RWPE2 (cell line): ENCODE measurements at regions not wholly inside any gene's neighbourhood (a gene's known extent, or its start where the extent isn't known, plus 50 kb on each side); places are given as distances from the start of the nearest gene placed in this dataset.
A peak's percentile ranks its signal among the peaks of the same experiment; 100 is the strongest.

Source experiments
- ATAC-seq: fragments of 200-7000 bp; cut with Tn5 transposase; 3 replicates; pipeline ENCODE4 v1.9.1; 2021; ENCODE audit warnings: low read depth
- DNase-seq: peaks from one replicate; pipeline ENCODE4 v3.0.0-alpha.2; 2020; ENCODE audit warnings: low spot score
- H3K27ac ChIP-seq: fragments of 450-650 bp; 2 replicates; pipeline ENCODE4 v1.5.1; 2017; ENCODE audit warnings: mild to moderate bottlenecking; ENCODE audit not compliant: poor library complexity, severe bottlenecking
- H3K27me3 ChIP-seq: fragments of 250-450 bp; sonication (Bioruptor Pico); 2 replicates; pipeline ENCODE4 v1.5.1; 2021; ENCODE audit warnings: mild to moderate bottlenecking, moderate library complexity; ENCODE audit not compliant: insufficient read depth, poor library complexity, severe bottlenecking
- H3K36me3 ChIP-seq: fragments of 250-450 bp; sonication (Bioruptor Pico); 2 replicates; pipeline ENCODE4 v1.5.1; 2020; ENCODE audit warnings: low read depth, mild to moderate bottlenecking, moderate library complexity
- H3K4me1 ChIP-seq: fragments of 250-450 bp; sonication (Bioruptor Pico); 2 replicates; pipeline ENCODE4 v1.5.1; 2021; ENCODE audit warnings: mild to moderate bottlenecking, moderate library complexity; ENCODE audit not compliant: insufficient read depth, poor library complexity, severe bottlenecking
- H3K4me3 ChIP-seq: fragments of 250-450 bp; sonication (Bioruptor Pico); 2 replicates; pipeline ENCODE4 v1.5.1; 2021; ENCODE audit warnings: mild to moderate bottlenecking, moderate library complexity; ENCODE audit not compliant: severe bottlenecking
- H3K9me3 ChIP-seq: fragments of 250-450 bp; sonication (Bioruptor Pico); 2 replicates; pipeline ENCODE4 v1.5.1; 2021; ENCODE audit warnings: mild to moderate bottlenecking, moderate library complexity; ENCODE audit not compliant: severe bottlenecking
- CTCF ChIP-seq: fragments of 450-650 bp; IDR thresholded peaks from one replicate; pipeline ENCODE4 v1.5.1; 2017; ENCODE audit warnings: mild to moderate bottlenecking, moderate library complexity; ENCODE audit not compliant: poor library complexity, severe bottlenecking

- Histone ChIP-seq H3K27ac (no peak overlapping the region), H3K36me3 (no peaks in the 10 kb centered on the region), H3K4me1 (no peaks in the 10 kb centered on the region), H3K4me3 (no peak overlapping the region), H3K27me3 (no peaks in the 10 kb centered on the region), H3K9me3 (no peaks in the 10 kb centered on the region)
- DNase-seq (no peak), ATAC-seq (no peak; the same call in 2 of the 3 replicates)
- no peak for TF ChIP-seq CTCF
Measured at GRCh38 chr3:94272016-94272415, 209.2 kb downstream of the NSUN3 start.

GRCh38 chr3:94280958-94281357 lies 218.1 kb downstream of the NSUN3 start:
- no peak for TF ChIP-seq CTCF
- Histone ChIP-seq H3K36me3 (no peaks in the 10 kb centered on the region), H3K4me3 (no peak overlapping the region), H3K27ac (no peak overlapping the region), H3K4me1 (no peaks in the 10 kb centered on the region), H3K27me3 (no peaks in the 10 kb centered on the region), H3K9me3 (no peaks in the 10 kb centered on the region)
- ATAC-seq, result no peak
- no peak for DNase-seq

DNA sequence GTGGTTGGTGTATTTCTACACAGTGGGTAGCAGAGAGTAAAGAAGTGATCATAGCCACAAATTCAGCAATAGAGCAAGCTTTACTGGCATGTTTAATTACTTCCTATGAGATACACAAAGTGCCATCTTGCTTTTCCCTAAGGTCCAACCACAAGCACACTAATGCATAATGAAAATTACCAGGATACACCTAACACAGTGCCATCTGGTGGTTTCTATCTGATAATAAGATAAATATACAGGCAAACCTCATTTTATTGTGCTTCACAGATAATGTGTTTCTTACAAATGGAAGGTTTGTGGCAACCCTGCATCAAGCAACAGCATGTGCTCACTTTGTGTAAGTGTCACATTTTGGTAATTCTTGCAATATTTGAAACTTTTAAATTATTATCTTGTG lies 223.0 kb downstream of the NSUN3 start:
- peak; percentile 57; the same call in 2 of the 3 replicates for ATAC-seq
- TF ChIP-seq CTCF, result peak; percentile 59
- H3K27me3 ChIP-seq, result no peaks in the 10 kb centered on the region
- DNase-seq, result no peak
- H3K4me3 ChIP-seq, result no peak overlapping the region
- H3K27ac ChIP-seq, result no peak overlapping the region
- no peaks in the 10 kb centered on the region for H3K36me3 ChIP-seq
- no peaks in the 10 kb centered on the region for H3K9me3 ChIP-seq
- no peaks in the 10 kb centered on the region for H3K4me1 ChIP-seq

DNA sequence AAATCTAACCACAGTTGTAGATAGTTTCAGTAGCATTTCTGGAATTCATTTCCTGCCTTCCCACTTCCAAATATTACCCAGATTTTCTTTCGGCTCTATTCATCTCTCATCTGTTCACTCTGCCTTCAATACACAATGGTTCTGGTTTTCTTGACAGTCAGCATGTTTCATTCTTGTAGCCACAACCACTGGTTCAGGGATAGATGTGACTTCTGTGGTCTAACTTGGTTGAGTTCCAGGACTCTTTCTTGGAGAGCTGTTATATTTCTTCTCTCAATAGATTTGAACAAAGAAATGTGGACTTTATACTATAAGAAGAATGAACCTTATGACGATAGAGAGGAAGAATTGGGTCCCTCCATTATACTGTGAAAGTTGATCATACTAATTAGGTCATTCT lies 228.8 kb downstream of the NSUN3 start:
- no peaks in the 10 kb centered on the region for H3K9me3 ChIP-seq
- H3K4me1 ChIP-seq, result peaks cover 7% of the 10 kb centered on the region

More for the DNA sequence above, 228.8 kb downstream of the NSUN3 start:
- ATAC-seq (no peak), DNase-seq (no peak)
- Histone ChIP-seq H3K27me3 (no peaks in the 10 kb centered on the region), H3K27ac (no peak overlapping the region), H3K4me3 (no peak overlapping the region), H3K36me3 (no peaks in the 10 kb centered on the region)
- TF ChIP-seq CTCF, result no peak
